Glutamatergic neuron (in vitro differentiated cells): ENCODE measurements at regions not wholly inside any gene's neighbourhood (a gene's known extent, or its start where the extent isn't known, plus 50 kb on each side); places are given as distances from the start of the nearest gene placed in this dataset.
"Not testable (repeated sequence)": the region's sequence is repeated elsewhere in the genome, so short reads cannot be mapped to it uniquely, and the experiment has no call there.

Source experiments
- DNase-seq: peaks from one replicate; pipeline ENCODE4 v3.0.0; 2022
- H3K27ac Mint-ChIP-seq: one replicate; pipeline ENCODE4 v1.8.0; 2020; ENCODE audit warnings: mild to moderate bottlenecking, mixed read lengths, inconsistent platforms; ENCODE audit not compliant: unreplicated experiment
- H3K27me3 Mint-ChIP-seq: one replicate; pipeline ENCODE4 v1.8.0; 2020; ENCODE audit warnings: mild to moderate bottlenecking, moderate library complexity, mixed read lengths, inconsistent platforms; ENCODE audit not compliant: unreplicated experiment
- H3K36me3 Mint-ChIP-seq: one replicate; pipeline ENCODE4 v1.8.0; 2020; ENCODE audit warnings: mild to moderate bottlenecking, mixed read lengths, inconsistent platforms; ENCODE audit not compliant: unreplicated experiment
- H3K4me1 Mint-ChIP-seq: one replicate; pipeline ENCODE4 v1.8.0; 2020; ENCODE audit warnings: mild to moderate bottlenecking, low read depth, mixed read lengths, inconsistent platforms; ENCODE audit not compliant: unreplicated experiment
- H3K4me3 Mint-ChIP-seq: one replicate; pipeline ENCODE4 v1.8.0; 2020; ENCODE audit warnings: mild to moderate bottlenecking, mixed read lengths, inconsistent platforms; ENCODE audit not compliant: unreplicated experiment
- H3K9me3 Mint-ChIP-seq: one replicate; pipeline ENCODE4 v1.8.0; 2020; ENCODE audit warnings: mild to moderate bottlenecking, moderate library complexity, mixed read lengths, inconsistent platforms; ENCODE audit not compliant: unreplicated experiment
- TF ChIP-seq, protein P1 (sequence below): fragments of 200-600 bp; sonication (generic); IDR thresholded peaks from one replicate; pipeline ENCODE4 v1.5.0; 2021; ENCODE audit not compliant: partially characterized antibody, unreplicated experiment

DNA sequence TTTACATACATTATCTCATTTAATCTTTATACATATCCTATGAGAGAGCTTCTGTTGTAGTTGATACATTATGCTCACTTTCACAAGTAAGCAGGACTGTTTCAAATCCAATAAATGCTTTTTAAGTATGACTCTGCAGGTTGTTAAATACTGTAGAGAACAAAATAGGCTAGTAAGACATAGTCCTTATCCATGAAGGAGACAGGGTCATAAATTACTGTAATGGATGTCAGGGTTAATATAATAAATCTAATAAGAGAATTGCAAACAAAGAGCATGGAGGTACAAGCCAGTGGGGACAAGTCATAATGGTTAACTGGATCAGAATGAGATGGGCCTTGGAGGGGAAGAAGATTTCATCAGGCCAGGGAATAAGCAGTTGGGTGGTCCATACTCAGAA is 303.8 kb upstream of the RGS6 start:
- no peak overlapping the region for H3K27ac Mint-ChIP-seq
- H3K36me3 Mint-ChIP-seq: peaks cover under 1% of the 10 kb centered on the region
- H3K4me3 Mint-ChIP-seq: no peak overlapping the region
- H3K4me1 Mint-ChIP-seq: no peaks in the 10 kb centered on the region
- TF ChIP-seq, protein P1, sequence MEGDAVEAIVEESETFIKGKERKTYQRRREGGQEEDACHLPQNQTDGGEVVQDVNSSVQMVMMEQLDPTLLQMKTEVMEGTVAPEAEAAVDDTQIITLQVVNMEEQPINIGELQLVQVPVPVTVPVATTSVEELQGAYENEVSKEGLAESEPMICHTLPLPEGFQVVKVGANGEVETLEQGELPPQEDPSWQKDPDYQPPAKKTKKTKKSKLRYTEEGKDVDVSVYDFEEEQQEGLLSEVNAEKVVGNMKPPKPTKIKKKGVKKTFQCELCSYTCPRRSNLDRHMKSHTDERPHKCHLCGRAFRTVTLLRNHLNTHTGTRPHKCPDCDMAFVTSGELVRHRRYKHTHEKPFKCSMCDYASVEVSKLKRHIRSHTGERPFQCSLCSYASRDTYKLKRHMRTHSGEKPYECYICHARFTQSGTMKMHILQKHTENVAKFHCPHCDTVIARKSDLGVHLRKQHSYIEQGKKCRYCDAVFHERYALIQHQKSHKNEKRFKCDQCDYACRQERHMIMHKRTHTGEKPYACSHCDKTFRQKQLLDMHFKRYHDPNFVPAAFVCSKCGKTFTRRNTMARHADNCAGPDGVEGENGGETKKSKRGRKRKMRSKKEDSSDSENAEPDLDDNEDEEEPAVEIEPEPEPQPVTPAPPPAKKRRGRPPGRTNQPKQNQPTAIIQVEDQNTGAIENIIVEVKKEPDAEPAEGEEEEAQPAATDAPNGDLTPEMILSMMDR: no peak
- no peaks in the 10 kb centered on the region for H3K27me3 Mint-ChIP-seq
- no peaks in the 10 kb centered on the region for H3K9me3 Mint-ChIP-seq
- no peak for DNase-seq

- H3K27ac Mint-ChIP-seq: no peak overlapping the region
These were observed 303.0 kb upstream of the RGS6 start for GRCh38 chr14:71629250-71629649.

GRCh38 chr14:71629765-71630492 is 302.3 kb upstream of the RGS6 start:
- peaks cover 11% of the 10 kb centered on the region for H3K36me3 Mint-ChIP-seq
- TF ChIP-seq, protein P1: no peak
- no peaks in the 10 kb centered on the region for H3K9me3 Mint-ChIP-seq
- H3K4me3 Mint-ChIP-seq: no peak overlapping the region
- H3K27ac Mint-ChIP-seq: no peak overlapping the region
- no peak for DNase-seq
- H3K27me3 Mint-ChIP-seq: no peaks in the 10 kb centered on the region
- H3K4me1 Mint-ChIP-seq: no peaks in the 10 kb centered on the region

More at GRCh38 chr14:71629250-71629649, 303.0 kb upstream of the RGS6 start:
- no peaks in the 10 kb centered on the region for H3K27me3 Mint-ChIP-seq
- H3K36me3 Mint-ChIP-seq: peaks cover 9% of the 10 kb centered on the region
- DNase-seq: no peak
- no peaks in the 10 kb centered on the region for H3K9me3 Mint-ChIP-seq
- TF ChIP-seq, protein P1: no peak
- no peaks in the 10 kb centered on the region for H3K4me1 Mint-ChIP-seq
- no peak overlapping the region for H3K4me3 Mint-ChIP-seq

GRCh38 chr14:71631030-71631429 is 301.2 kb upstream of the RGS6 start:
- peaks cover 11% of the 10 kb centered on the region for H3K36me3 Mint-ChIP-seq
- H3K27ac Mint-ChIP-seq, H3K9me3 Mint-ChIP-seq: not testable (repeated sequence)

DNA sequence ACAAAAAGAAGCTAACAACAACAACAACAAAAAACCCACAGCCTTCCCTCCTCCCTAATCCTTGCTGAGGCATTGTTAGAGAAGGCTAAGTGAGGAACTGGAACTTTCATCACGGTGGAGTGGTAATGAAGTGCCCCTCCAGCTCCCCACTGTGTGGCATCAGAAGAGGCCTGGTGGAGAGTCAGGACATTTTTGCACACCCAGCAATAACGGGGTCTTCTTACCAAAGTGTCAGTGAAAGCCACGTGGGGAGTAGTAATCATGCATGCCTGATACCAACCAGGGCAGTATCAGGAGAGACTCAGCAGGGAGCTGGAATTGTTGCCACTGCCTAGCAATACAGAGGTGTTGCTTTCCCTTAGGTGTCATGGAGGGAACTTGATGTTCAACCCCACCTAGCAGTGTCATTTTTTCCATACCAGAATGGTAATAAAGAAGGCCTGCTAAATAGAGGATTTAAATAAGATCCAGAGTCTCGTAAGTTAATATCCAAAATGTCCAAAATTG is 299.7 kb upstream of the RGS6 start:
- TF ChIP-seq, protein P1: no peak
- Mint-ChIP-seq H3K27me3 (no peaks in the 10 kb centered on the region), H3K36me3 (peaks cover 11% of the 10 kb centered on the region), H3K27ac (no peak overlapping the region), H3K4me1 (no peaks in the 10 kb centered on the region), H3K9me3 (no peaks in the 10 kb centered on the region), H3K4me3 (no peak overlapping the region)
- DNase-seq: no peak

More at GRCh38 chr14:71631030-71631429, 301.2 kb upstream of the RGS6 start:
- not testable (repeated sequence) for DNase-seq, H3K4me1 Mint-ChIP-seq, H3K27me3 Mint-ChIP-seq, H3K4me3 Mint-ChIP-seq
